Calu3 (cell line): ENCODE measurements at regions not wholly inside any gene's neighbourhood (a gene's known extent, or its start where the extent isn't known, plus 50 kb on each side); places are given as distances from the start of the nearest gene placed in this dataset.

Experiments used
- BruUV-seq: library from RNA; stranded (reverse); fragments of 400-500 nt; replicated peaks from 2 replicates; lab custom pipeline; 2021; lab: Mats Ljungman, UMichigan
- CTCF ChIA-PET: fragments of 300-600 bp; sonication (Branson Sonifier 250); formaldehyde crosslinking; loops from one replicate; lab custom pipeline; 2022; ENCODE audit warnings: antibody characterized with exemption; lab: Charles Lee
- DNase-seq: peaks from one replicate; pipeline ENCODE4 v3.0.0; 2022
- H3K27ac Mint-ChIP-seq: one replicate; pipeline ENCODE4 v1.8.0; 2022; ENCODE audit warnings: mixed read lengths; ENCODE audit not compliant: unreplicated experiment
- H3K27me3 Mint-ChIP-seq: one replicate; pipeline ENCODE4 v1.8.0; 2022; ENCODE audit warnings: mixed read lengths; ENCODE audit not compliant: unreplicated experiment
- H3K36me3 Mint-ChIP-seq: one replicate; pipeline ENCODE4 v1.8.0; 2022; ENCODE audit warnings: mild to moderate bottlenecking, moderate library complexity, mixed read lengths; ENCODE audit not compliant: insufficient read depth, unreplicated experiment
- H3K4me1 Mint-ChIP-seq: one replicate; pipeline ENCODE4 v1.8.0; 2022; ENCODE audit warnings: mild to moderate bottlenecking, low read depth, mixed read lengths; ENCODE audit not compliant: unreplicated experiment
- H3K4me3 Mint-ChIP-seq: one replicate; pipeline ENCODE4 v1.8.0; 2022; ENCODE audit warnings: mild to moderate bottlenecking, low read depth, moderate library complexity, mixed read lengths; ENCODE audit not compliant: unreplicated experiment
- H3K9me3 Mint-ChIP-seq: one replicate; pipeline ENCODE4 v1.8.0; 2022; ENCODE audit warnings: low read depth, mixed read lengths; ENCODE audit not compliant: unreplicated experiment
- CTCF ChIP-seq: fragments of 200-600 bp; IDR thresholded peaks from one replicate; pipeline ENCODE4 v1.8.0; 2022; ENCODE audit warnings: antibody characterized with exemption; ENCODE audit not compliant: unreplicated experiment
- intact Hi-C: fragments of 100-400 bp; cut with micrococcal nuclease; formaldehyde crosslinking; loops from one replicate; pipeline ENCODE4 v1.10.0; 2022; ENCODE audit not compliant: unreplicated experiment

GRCh38 chr14:106823552-106823951 is 1297.2 kb downstream of the TMEM121 start:
- H3K4me3 Mint-ChIP-seq = no peak overlapping the region
- no peaks in the 10 kb centered on the region for H3K36me3 Mint-ChIP-seq
- H3K27me3 Mint-ChIP-seq = no peaks in the 10 kb centered on the region
- H3K9me3 Mint-ChIP-seq = no peaks in the 10 kb centered on the region
- H3K27ac Mint-ChIP-seq = no peak overlapping the region
- DNase-seq = no peak
- peaks cover 8% of the 10 kb centered on the region for H3K4me1 Mint-ChIP-seq
- no TSS peak for BruUV-seq
- TF ChIP-seq CTCF = no peak
- intact Hi-C loops = no loop called here
- CTCF ChIA-PET = no interaction called here

GRCh38 chr14:106826833-106827369 is 1300.5 kb downstream of the TMEM121 start:
- intact Hi-C loops = no loop called here
- H3K4me3 Mint-ChIP-seq = no peak overlapping the region
- CTCF ChIA-PET = no interaction called here
- H3K4me1 Mint-ChIP-seq = peaks cover 8% of the 10 kb centered on the region
- no peak overlapping the region for H3K27ac Mint-ChIP-seq
- peaks cover 2% of the 10 kb centered on the region for H3K9me3 Mint-ChIP-seq
- BruUV-seq = no TSS peak
- H3K36me3 Mint-ChIP-seq = no peaks in the 10 kb centered on the region
- DNase-seq = no peak
- no peaks in the 10 kb centered on the region for H3K27me3 Mint-ChIP-seq
- TF ChIP-seq CTCF = no peak

- DNase-seq = peak; percentile 23
- intact Hi-C loops = no loop called here
- Mint-ChIP-seq H3K27me3 (no peaks in the 10 kb centered on the region), H3K36me3 (no peaks in the 10 kb centered on the region), H3K9me3 (peaks cover 2% of the 10 kb centered on the region), H3K4me1 (peaks cover 15% of the 10 kb centered on the region), H3K27ac (peak overlapping the region; percentile 67), H3K4me3 (no peak overlapping the region)
- CTCF ChIA-PET = interaction anchor here (1.9 to 2.5 kb wide), 2 partner anchors 17 to 41 kb away, joined by 9 to 15 read pairs; no protein-coding TSS in a partner anchor
- TF ChIP-seq CTCF = peak; percentile 33
- no TSS peak for BruUV-seq
These were observed 1304.9 kb downstream of the TMEM121 start for GRCh38 chr14:106831322-106831720.

GRCh38 chr14:106837870-106838269 is 1311.5 kb downstream of the TMEM121 start:
- CTCF ChIA-PET = no interaction called here
- H3K9me3 Mint-ChIP-seq = no peaks in the 10 kb centered on the region

More at GRCh38 chr14:106837870-106838269, 1311.5 kb downstream of the TMEM121 start:
- peaks cover 29% of the 10 kb centered on the region for H3K4me1 Mint-ChIP-seq
- H3K27ac Mint-ChIP-seq = no peak overlapping the region
- no TSS peak for BruUV-seq
- H3K36me3 Mint-ChIP-seq = peaks cover 3% of the 10 kb centered on the region
- no peaks in the 10 kb centered on the region for H3K27me3 Mint-ChIP-seq
- no peak for TF ChIP-seq CTCF
- intact Hi-C loops = no loop called here
- DNase-seq = no peak
- no peak overlapping the region for H3K4me3 Mint-ChIP-seq
